Left renal pelvis (tissue), 4 donors: ENCODE measurements at regions not wholly inside any gene's neighbourhood (a gene's known extent, or its start where the extent isn't known, plus 50 kb on each side); places are given as distances from the start of the nearest gene placed in this dataset.

Source experiments
- DNase-seq, 4 donors: peaks; one replicate each; pipeline ENCODE4 v3.0.0-alpha.2; 2013; ENCODE audit warnings: low read depth in 4 of 4, low spot score in 3 of 4

GRCh38 chr10:130748409-130749057, 563.0 kb downstream of the TCERG1L start:
- no peak for DNase-seq

GRCh38 chr10:130749911-130750310, 561.6 kb downstream of the TCERG1L start:
- DNase-seq: no peak

GRCh38 chr10:130750441-130750840, 561.1 kb downstream of the TCERG1L start:
- no peak for DNase-seq

- DNase-seq: no peak
Observed at GRCh38 chr10:130751106-130751840, 560.2 kb downstream of the TCERG1L start.

- DNase-seq: no peak
Observed at GRCh38 chr10:130751851-130752250, 559.7 kb downstream of the TCERG1L start.

GRCh38 chr10:130756651-130757050, 554.9 kb downstream of the TCERG1L start:
- DNase-seq: no peak

GRCh38 chr10:130757271-130757670, 554.2 kb downstream of the TCERG1L start:
- DNase-seq: no peak

- no peak for DNase-seq
Observed at GRCh38 chr10:130757821-130758489, 553.6 kb downstream of the TCERG1L start.

- DNase-seq: no peak
Observed at GRCh38 chr10:130758529-130758928, 553.0 kb downstream of the TCERG1L start.

GRCh38 chr10:130761032-130761575, 550.4 kb downstream of the TCERG1L start:
- DNase-seq: no peak

GRCh38 chr10:130761788-130762301, 549.7 kb downstream of the TCERG1L start:
- DNase-seq: peak; percentile 34 to 58 (median 41)

- DNase-seq: no peak
Observed at GRCh38 chr10:130762491-130762890, 549.0 kb downstream of the TCERG1L start.

- no peak for DNase-seq
Observed at GRCh38 chr10:130763071-130763470, 548.5 kb downstream of the TCERG1L start.

- no peak for DNase-seq
Observed at GRCh38 chr10:130763491-130763890, 548.0 kb downstream of the TCERG1L start.

- no peak for DNase-seq
Observed at GRCh38 chr10:130764651-130765050, 546.9 kb downstream of the TCERG1L start.

- DNase-seq: no peak
Observed at GRCh38 chr10:130766071-130766470, 545.5 kb downstream of the TCERG1L start.

- DNase-seq: no peak
Observed at GRCh38 chr10:130767116-130767730, 544.3 kb downstream of the TCERG1L start.

GRCh38 chr10:130769146-130770017, 542.1 kb downstream of the TCERG1L start:
- no peak for DNase-seq

GRCh38 chr10:130770018-130770630, 541.4 kb downstream of the TCERG1L start:
- DNase-seq: no peak
